Adrenal gland (tissue), 9 donors: ENCODE measurements at regions not wholly inside any gene's neighbourhood (a gene's known extent, or its start where the extent isn't known, plus 50 kb on each side); places are given as distances from the start of the nearest gene placed in this dataset.
A peak's percentile ranks its signal among the peaks of the same experiment; 100 is the strongest.

ENCODE experiments used
- DNase-seq, 7 donors: peaks; one replicate each; pipeline ENCODE4 v3.0.0-alpha.2; 2019 to 2020
- H3K27ac ChIP-seq, 5 donors: fragments of 200-600 bp; sonication (generic) in 4 of 5; 1 replicate in 3 of 5; 2 replicates in 2 of 5; pipeline versions ENCODE4 v1.5.1 to v1.8.0; 2016 to 2020; ENCODE audit warnings: mild to moderate bottlenecking in 1 of 5
- H3K27me3 ChIP-seq: fragments of 200-600 bp; 2 replicates; pipeline ENCODE4 v1.8.0; 2021
- H3K36me3 ChIP-seq, 2 donors: fragments of 200-600 bp; replicated peaks in 1 of 2; 1 replicate in 1 of 2; 2 replicates in 1 of 2; pipeline versions ENCODE4 v1.5.1 to v1.8.0; 2018 to 2022
- H3K4me1 ChIP-seq, 2 donors: fragments of 200-600 bp; replicated peaks in 1 of 2; 1 replicate in 1 of 2; 2 replicates in 1 of 2; pipeline versions ENCODE4 v1.5.1 to v1.8.0; 2018 to 2021
- H3K4me3 ChIP-seq, 4 donors: fragments of 200-600 bp; sonication (generic) in 3 of 4; one replicate each; pipeline ENCODE4 v1.5.1; 2016 to 2018
- H3K9me3 ChIP-seq, 3 donors: fragments of 200-600 bp; sonication (generic) in 1 of 3; replicated peaks in 1 of 3; 1 replicate in 2 of 3; 2 replicates in 1 of 3; pipeline versions ENCODE4 v1.5.1 to v1.8.0; 2016 to 2021
- CTCF ChIP-seq, 6 experiments: fragments of 450-650 bp in 4 of 6; fragments of 200-600 bp in 2 of 6; sonication (generic) in 1 of 6; IDR thresholded peaks; 1 replicate in 5 of 6; 2 replicates in 1 of 6; pipeline versions ENCODE4 v1.5.1 to v1.8.0; 2016 to 2021; ENCODE audit warnings: antibody characterized with exemption in 6 of 6, mild to moderate bottlenecking in 2 of 6, moderate library complexity in 1 of 6
- POLR2A ChIP-seq, 2 donors: fragments of 450-650 bp; IDR thresholded peaks; one replicate each; pipeline ENCODE4 v1.6.1; 2017; ENCODE audit warnings: antibody characterized with exemption in 2 of 2, mild to moderate bottlenecking in 2 of 2, moderate library complexity in 1 of 2
- WGBS, 4 donors: extraction: QIAGEN DNeasy Blood & Tissue Kit in 2 of 4; methylation state at CpG; one replicate each; pipeline versions ENCODE4 v1.1.5 to v1.1.7; 2013 to 2017; 5-methylcytosine and 5-hydroxymethylcytosine counted together
- intact Hi-C, 2 donors: fragments of 100-400 bp; cut with DNase I; formaldehyde crosslinking; loops; one replicate each; pipeline versions ENCODE4 v1.14.1 to v1.15.0; 2022 to 2023
- donor health status: healthy with polysubstance abuse.
- donor health status: Bipolar disorder and iron deficiency.
- donor health status: DM: yes; HTN: yes; CAD: no.
- donor health status: DM: no; HTN: no; CAD: no.
- donor health status: DM: no; HTN: no; CAD: no.

GRCh38 chr4:180942367-180942916 is 1300.8 kb upstream of the TENM3 start:
- Histone ChIP-seq H3K4me3 (no peak overlapping the region), H3K36me3 (no peaks in the 10 kb centered on the region), H3K9me3 (no peaks in the 10 kb centered on the region), H3K4me1 (no peaks in the 10 kb centered on the region), H3K27ac (no peak overlapping the region), H3K27me3 (no peaks in the 10 kb centered on the region)
- 66 to 78% (median 69%) methylated on average over 5 of the region's 5 CpGs for WGBS, 4 donors
- DNase-seq = peak in 1 of 7 donors; percentile 40
- TF ChIP-seq POLR2A (IDR thresholded peaks at IDR 0.05) (no peak), CTCF (IDR thresholded peaks at IDR 0.05) (no peak)
- intact Hi-C loops = no loop called here

GRCh38 chr4:180946188-180946587 is 1297.0 kb upstream of the TENM3 start:
- Histone ChIP-seq H3K36me3 (no peaks in the 10 kb centered on the region), H3K4me3 (no peak overlapping the region), H3K4me1 (peaks cover 0 to 4% of the 10 kb centered on the region in 2 donors), H3K9me3 (no peaks in the 10 kb centered on the region), H3K27ac (no peak overlapping the region), H3K27me3 (no peaks in the 10 kb centered on the region)
- no peak for DNase-seq
- intact Hi-C loops = no loop called here
- TF ChIP-seq POLR2A (IDR thresholded peaks at IDR 0.05) = no peak
- no peak for TF ChIP-seq CTCF (IDR thresholded peaks at IDR 0.05)
- WGBS, 4 donors = 96 to 97% (median 97%) methylated on average over 4 of the region's 4 CpGs

GRCh38 chr4:180947425-180947824 is 1295.8 kb upstream of the TENM3 start:
- peak in 5 of 6 experiments; percentile 13 to 42 (median 37) for TF ChIP-seq CTCF (IDR thresholded peaks at IDR 0.05)
- no peak for TF ChIP-seq POLR2A (IDR thresholded peaks at IDR 0.05)
- no peaks in the 10 kb centered on the region for H3K27me3 ChIP-seq
- no peak overlapping the region for H3K27ac ChIP-seq
- peaks cover 0 to 4% of the 10 kb centered on the region in 2 donors for H3K4me1 ChIP-seq
- no peak overlapping the region for H3K4me3 ChIP-seq
- intact Hi-C loops = no loop called here
- DNase-seq = no peak
- 42 to 46% (median 44%) methylated on average over 5 of the region's 5 CpGs for WGBS, 4 donors
- no peaks in the 10 kb centered on the region for H3K9me3 ChIP-seq
- H3K36me3 ChIP-seq = no peaks in the 10 kb centered on the region

GRCh38 chr4:180949424-180950213 is 1293.6 kb upstream of the TENM3 start:
- peaks cover 0 to 4% of the 10 kb centered on the region in 2 donors for H3K4me1 ChIP-seq
- H3K27me3 ChIP-seq = no peaks in the 10 kb centered on the region

More at GRCh38 chr4:180949424-180950213, 1293.6 kb upstream of the TENM3 start:
- no peaks in the 10 kb centered on the region for H3K9me3 ChIP-seq
- H3K27ac ChIP-seq = no peak overlapping the region
- DNase-seq = no peak
- intact Hi-C loops = no loop called here
- TF ChIP-seq CTCF (IDR thresholded peaks at IDR 0.05) = no peak
- no peak for TF ChIP-seq POLR2A (IDR thresholded peaks at IDR 0.05)
- WGBS, 4 donors = 89 to 94% (median 90%) methylated on average over 7 of the region's 7 CpGs
- H3K4me3 ChIP-seq = no peak overlapping the region
- no peaks in the 10 kb centered on the region for H3K36me3 ChIP-seq
